Ishikawa (cell line): ENCODE measurements at regions not wholly inside any gene's neighbourhood (a gene's known extent, or its start where the extent isn't known, plus 50 kb on each side); places are given as distances from the start of the nearest gene placed in this dataset.

Source experiments
- CEBPB ChIP-seq: IDR thresholded peaks from 2 replicates; pipeline ENCODE4 v1.6.1; 2012
- CREB1 ChIP-seq: IDR thresholded peaks from 2 replicates; pipeline ENCODE4 v1.6.1; 2012; ENCODE audit warnings: low read depth
- EGR1 ChIP-seq: IDR thresholded peaks from 2 replicates; pipeline ENCODE4 v1.6.1; 2012
- EP300 ChIP-seq: IDR thresholded peaks from 2 replicates; pipeline ENCODE4 v1.6.1; 2012; ENCODE audit warnings: borderline replicate concordance
- FOXM1 ChIP-seq: IDR thresholded peaks from 2 replicates; pipeline ENCODE4 v1.6.1; 2012; ENCODE audit warnings: low read depth, borderline replicate concordance
- NFIC ChIP-seq: IDR thresholded peaks from 2 replicates; pipeline ENCODE4 v1.6.1; 2012
- RAD21 ChIP-seq: IDR thresholded peaks from 2 replicates; pipeline ENCODE4 v1.6.1; 2012; ENCODE audit warnings: low read depth
- TAF1 ChIP-seq: IDR thresholded peaks from 2 replicates; pipeline ENCODE4 v1.6.1; 2012; ENCODE audit warnings: low read depth, mild to moderate bottlenecking
- TCF12 ChIP-seq: IDR thresholded peaks from 2 replicates; pipeline ENCODE4 v1.6.1; 2012; ENCODE audit warnings: low read depth
- TEAD4 ChIP-seq: IDR thresholded peaks from 2 replicates; pipeline ENCODE4 v1.6.1; 2012
- YY1 ChIP-seq: IDR thresholded peaks from 2 replicates; pipeline ENCODE4 v1.6.1; 2012; ENCODE audit warnings: low read depth
- ZBTB7A ChIP-seq: IDR thresholded peaks from 2 replicates; pipeline ENCODE4 v1.6.1; 2012; ENCODE audit warnings: low read depth
- TF ChIP-seq, protein P1 (sequence below): IDR thresholded peaks from 2 replicates; pipeline ENCODE4 v1.6.1; 2012
- TF ChIP-seq, protein P2 (sequence below): IDR thresholded peaks from 2 replicates; pipeline ENCODE4 v1.6.1; 2012; ENCODE audit warnings: low read depth, mild to moderate bottlenecking
- TF ChIP-seq, protein P3 (sequence below): IDR thresholded peaks from 2 replicates; pipeline ENCODE4 v1.6.1; 2012

DNA sequence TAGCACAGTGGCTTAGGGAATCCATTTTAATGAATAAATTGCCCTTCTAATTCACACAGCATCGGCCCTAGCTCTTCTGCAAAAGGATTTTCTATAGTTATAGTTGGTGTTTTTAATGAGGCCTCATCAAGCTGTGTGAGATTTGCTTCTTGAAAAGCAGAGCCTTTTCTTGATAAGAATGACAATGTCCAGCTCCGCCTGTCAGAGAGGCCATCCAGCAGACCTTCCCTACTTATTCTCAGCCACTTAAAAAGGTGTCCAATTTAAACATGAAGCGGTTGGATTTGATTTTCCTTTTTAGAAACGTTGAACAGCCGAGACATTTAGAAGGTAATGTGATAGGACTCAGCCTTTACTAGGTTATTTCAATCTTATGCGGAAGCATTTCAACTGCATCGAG, 134.4 kb downstream of the ZNF608 start:
- no peak for TF ChIP-seq YY1

DNA sequence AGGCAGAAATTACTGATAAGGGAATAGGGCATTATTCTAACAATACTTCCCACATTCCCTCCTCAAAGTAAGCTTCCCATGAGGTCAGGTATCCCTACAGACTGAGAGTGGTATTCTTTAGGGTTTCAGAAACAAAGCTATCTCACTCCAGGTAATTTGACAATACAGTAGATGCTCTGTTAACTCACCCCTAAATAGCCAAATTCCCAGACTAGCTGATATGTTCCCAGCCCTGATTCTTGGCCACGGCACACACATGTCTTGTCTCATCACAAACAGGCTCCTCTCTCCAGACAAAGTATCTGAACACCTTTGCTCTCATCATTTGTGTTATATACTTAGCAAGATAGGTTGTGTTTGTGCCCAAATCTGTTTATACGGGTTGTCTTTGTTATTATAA, 139.9 kb downstream of the ZNF608 start:
- TF ChIP-seq RAD21 (no peak), CEBPB (no peak), ZBTB7A (no peak), FOXM1 (no peak), EP300 (no peak)

DNA sequence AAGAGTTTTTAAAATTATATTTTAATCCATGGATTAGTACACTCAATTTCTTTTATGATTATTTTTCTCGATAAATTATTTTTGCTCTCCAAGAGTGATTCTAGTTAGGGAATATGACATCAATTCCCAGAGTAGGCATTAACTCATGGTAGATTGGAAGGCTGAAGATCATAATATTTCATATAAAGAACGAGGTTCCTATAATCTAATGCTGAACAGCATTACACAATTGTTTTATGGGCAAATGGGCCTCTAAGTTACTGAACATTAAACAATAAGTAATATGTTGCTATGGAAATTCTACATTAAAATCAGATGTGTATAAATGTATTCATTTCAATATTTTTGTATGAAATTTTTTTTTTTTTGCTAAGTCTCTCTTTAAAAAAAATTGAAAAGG, 140.3 kb downstream of the ZNF608 start:
- no peak for TF ChIP-seq TCF12
- TF ChIP-seq TAF1 = no peak
- no peak for TF ChIP-seq TEAD4
- TF ChIP-seq, protein P1, sequence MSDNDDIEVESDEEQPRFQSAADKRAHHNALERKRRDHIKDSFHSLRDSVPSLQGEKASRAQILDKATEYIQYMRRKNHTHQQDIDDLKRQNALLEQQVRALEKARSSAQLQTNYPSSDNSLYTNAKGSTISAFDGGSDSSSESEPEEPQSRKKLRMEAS = no peak
- no peak for TF ChIP-seq ZBTB7A
- TF ChIP-seq EGR1 = no peak
- TF ChIP-seq, protein P2, sequence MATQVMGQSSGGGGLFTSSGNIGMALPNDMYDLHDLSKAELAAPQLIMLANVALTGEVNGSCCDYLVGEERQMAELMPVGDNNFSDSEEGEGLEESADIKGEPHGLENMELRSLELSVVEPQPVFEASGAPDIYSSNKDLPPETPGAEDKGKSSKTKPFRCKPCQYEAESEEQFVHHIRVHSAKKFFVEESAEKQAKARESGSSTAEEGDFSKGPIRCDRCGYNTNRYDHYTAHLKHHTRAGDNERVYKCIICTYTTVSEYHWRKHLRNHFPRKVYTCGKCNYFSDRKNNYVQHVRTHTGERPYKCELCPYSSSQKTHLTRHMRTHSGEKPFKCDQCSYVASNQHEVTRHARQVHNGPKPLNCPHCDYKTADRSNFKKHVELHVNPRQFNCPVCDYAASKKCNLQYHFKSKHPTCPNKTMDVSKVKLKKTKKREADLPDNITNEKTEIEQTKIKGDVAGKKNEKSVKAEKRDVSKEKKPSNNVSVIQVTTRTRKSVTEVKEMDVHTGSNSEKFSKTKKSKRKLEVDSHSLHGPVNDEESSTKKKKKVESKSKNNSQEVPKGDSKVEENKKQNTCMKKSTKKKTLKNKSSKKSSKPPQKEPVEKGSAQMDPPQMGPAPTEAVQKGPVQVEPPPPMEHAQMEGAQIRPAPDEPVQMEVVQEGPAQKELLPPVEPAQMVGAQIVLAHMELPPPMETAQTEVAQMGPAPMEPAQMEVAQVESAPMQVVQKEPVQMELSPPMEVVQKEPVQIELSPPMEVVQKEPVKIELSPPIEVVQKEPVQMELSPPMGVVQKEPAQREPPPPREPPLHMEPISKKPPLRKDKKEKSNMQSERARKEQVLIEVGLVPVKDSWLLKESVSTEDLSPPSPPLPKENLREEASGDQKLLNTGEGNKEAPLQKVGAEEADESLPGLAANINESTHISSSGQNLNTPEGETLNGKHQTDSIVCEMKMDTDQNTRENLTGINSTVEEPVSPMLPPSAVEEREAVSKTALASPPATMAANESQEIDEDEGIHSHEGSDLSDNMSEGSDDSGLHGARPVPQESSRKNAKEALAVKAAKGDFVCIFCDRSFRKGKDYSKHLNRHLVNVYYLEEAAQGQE = no peak
- no peak for TF ChIP-seq RAD21
- no peak for TF ChIP-seq FOXM1
- no peak for TF ChIP-seq CREB1

DNA sequence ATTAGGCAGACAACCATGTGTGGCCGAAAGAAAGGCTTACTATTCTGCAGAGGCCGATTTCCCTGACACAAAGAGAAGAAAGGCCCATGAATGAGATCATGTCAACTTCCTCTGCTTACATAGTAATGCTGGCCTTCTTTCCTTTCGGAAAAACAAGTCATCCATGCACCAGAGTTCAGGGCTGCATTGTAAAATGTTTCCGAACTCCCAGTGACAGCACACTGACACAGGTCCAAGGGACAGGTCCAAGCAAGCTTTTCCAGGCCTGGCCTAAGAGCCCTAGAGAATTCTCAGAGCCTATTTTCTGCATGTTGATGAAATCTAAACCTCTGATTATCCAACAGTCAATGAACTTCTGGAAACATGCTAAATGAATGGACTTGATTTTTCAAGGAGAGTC, 140.9 kb downstream of the ZNF608 start:
- TF ChIP-seq EP300 = no peak
- TF ChIP-seq, protein P2 = no peak
- no peak for TF ChIP-seq YY1
- no peak for TF ChIP-seq FOXM1
- TF ChIP-seq EGR1 = no peak
- no peak for TF ChIP-seq NFIC
- no peak for TF ChIP-seq TEAD4
- TF ChIP-seq CREB1 = no peak
- TF ChIP-seq RAD21 = no peak
- no peak for TF ChIP-seq CEBPB
- TF ChIP-seq TAF1 = no peak
- TF ChIP-seq TCF12 = no peak
- TF ChIP-seq ZBTB7A = no peak
- TF ChIP-seq, protein P1 = no peak
- TF ChIP-seq, protein P3, sequence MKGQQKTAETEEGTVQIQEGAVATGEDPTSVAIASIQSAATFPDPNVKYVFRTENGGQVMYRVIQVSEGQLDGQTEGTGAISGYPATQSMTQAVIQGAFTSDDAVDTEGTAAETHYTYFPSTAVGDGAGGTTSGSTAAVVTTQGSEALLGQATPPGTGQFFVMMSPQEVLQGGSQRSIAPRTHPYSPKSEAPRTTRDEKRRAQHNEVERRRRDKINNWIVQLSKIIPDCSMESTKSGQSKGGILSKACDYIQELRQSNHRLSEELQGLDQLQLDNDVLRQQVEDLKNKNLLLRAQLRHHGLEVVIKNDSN = no peak

DNA sequence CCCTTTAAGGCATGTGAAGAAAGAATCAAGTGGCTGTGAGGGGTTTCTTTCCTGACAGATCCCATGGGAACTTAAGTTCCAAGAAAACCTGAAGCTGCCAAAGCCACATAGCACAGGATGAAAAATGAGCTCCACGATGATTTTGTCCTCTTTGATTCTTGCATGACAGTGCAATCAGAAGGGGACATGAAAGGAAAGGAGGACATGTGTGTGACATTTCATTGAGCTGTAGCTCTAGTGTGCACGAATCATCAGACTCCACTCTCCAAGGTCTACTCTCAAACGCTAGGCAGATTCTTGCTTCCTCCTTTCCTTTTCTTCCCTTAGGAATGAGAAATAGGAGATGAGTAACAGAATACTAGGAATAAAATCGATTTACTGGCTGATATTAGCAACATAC, 142.0 kb downstream of the ZNF608 start:
- no peak for TF ChIP-seq ZBTB7A
- no peak for TF ChIP-seq EP300
- TF ChIP-seq TAF1 = no peak
- TF ChIP-seq NFIC = no peak
- no peak for TF ChIP-seq CEBPB
- no peak for TF ChIP-seq TCF12
- TF ChIP-seq, protein P2 = no peak
- TF ChIP-seq CREB1 = no peak
- no peak for TF ChIP-seq FOXM1
- TF ChIP-seq YY1 = no peak
- TF ChIP-seq, protein P1 = no peak
- no peak for TF ChIP-seq EGR1
- TF ChIP-seq TEAD4 = no peak
- TF ChIP-seq, protein P3 = no peak
- no peak for TF ChIP-seq RAD21
